ENCODE measurements at regions not wholly inside any gene's neighbourhood (a gene's known extent, or its start where the extent isn't known, plus 50 kb on each side); places are given as distances from the start of the nearest gene placed in this dataset.

DNA sequence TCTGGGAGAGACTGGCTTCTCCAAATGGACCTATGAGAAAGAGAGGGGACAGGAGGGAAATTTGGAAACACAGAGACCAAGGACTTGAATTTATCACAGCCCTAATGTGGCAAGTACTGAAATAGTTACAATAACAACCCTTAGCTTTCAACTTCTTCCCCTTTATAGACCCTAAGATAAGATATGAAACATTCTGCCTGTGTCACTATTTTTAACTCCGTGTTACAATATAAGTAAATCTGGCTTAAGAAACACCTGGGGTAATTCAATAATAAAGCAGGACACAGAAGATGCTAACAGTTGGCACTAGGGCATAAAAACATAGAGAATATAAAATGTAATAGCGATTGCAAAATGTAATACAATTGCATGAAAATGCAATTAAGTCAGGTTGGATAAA, 216.4 kb downstream of the NOVA1 start:
- H3K4me3 ChIP-seq (ENCODE audit: low read length), result no peak overlapping the region
- DNase-seq (ENCODE audit: low read depth), result no peak
- no peak for TF ChIP-seq CTCF (IDR thresholded peaks at IDR 0.05; ENCODE audit: insufficient read depth, low read depth, low read length, missing control alignments)

DNA sequence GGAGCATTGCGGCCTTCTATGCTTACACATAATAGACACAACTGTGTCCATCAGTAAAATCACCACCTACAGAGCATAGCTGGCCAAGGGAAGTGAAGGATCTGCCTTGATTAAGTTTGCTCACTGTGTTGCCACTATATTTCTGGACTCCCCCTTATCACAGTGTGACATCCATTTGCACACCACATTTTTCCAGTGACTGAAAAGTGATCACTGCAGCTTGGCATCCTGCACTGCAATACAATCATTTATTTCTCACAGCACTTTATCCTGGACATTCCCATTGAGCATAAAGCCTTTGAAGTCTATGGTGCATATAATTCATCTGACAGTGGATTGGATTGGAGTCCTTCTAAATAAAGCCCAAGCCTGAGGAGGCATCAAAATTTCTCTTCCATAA, 217.2 kb downstream of the NOVA1 start:
- DNase-seq (ENCODE audit: low read depth), result no peak
- no peak for TF ChIP-seq CTCF (IDR thresholded peaks at IDR 0.05; ENCODE audit: insufficient read depth, low read depth, low read length, missing control alignments)
- H3K4me3 ChIP-seq (ENCODE audit: low read length), result no peak overlapping the region

GRCh38 chr14:26379951-26380350, 217.9 kb downstream of the NOVA1 start:
- no peak overlapping the region for H3K4me3 ChIP-seq (ENCODE audit: low read length)
- DNase-seq (ENCODE audit: low read depth), result no peak
- TF ChIP-seq CTCF (IDR thresholded peaks at IDR 0.05; ENCODE audit: insufficient read depth, low read depth, low read length, missing control alignments), result no peak

DNA sequence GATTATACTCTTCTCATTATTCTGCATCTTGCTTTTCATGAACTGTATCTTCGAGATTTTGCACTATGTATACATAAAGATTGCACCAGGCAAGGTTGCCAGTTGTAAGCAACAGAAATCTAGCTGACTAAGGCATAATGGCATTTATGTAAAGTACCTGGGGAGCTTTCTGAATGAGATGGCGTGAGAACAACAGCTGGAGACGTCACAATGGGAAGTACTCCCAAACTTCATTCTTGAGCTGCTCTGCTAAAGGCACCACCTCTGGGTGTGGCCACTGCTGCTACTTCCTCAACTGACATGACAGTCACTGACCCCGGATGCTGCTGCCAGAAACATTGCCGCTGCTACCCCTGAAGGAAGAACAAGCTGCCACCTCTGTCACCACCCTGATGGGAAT, 220.7 kb downstream of the NOVA1 start:
- peak; percentile 47 for DNase-seq (ENCODE audit: low read depth)
- no peak overlapping the region for H3K4me3 ChIP-seq (ENCODE audit: low read length)
- TF ChIP-seq CTCF (IDR thresholded peaks at IDR 0.05; ENCODE audit: insufficient read depth, low read depth, low read length, missing control alignments), result no peak

DNA sequence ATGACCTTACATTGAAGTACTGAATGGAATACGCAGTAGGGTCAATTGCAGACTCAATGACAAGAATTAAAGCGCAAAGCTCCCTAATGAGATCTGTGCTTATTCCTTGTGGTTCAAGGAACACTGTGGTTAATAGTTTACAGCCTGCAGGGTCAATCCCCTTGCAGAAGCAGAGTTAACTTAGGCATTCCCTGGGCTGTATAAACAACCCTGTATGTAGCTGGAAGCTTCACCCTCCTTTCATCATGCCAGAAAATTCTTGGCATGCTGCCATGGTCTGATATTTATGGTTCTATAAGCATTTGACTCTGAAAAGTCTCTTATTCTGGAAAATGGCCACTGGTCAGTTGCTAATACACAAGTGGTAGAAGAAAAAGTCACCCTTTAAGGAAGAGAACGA, 227.7 kb downstream of the NOVA1 start:
- no peak overlapping the region for H3K4me3 ChIP-seq (ENCODE audit: low read length)
- no peak for DNase-seq (ENCODE audit: low read depth)
- no peak for TF ChIP-seq CTCF (IDR thresholded peaks at IDR 0.05; ENCODE audit: insufficient read depth, low read depth, low read length, missing control alignments)

GRCh38 chr14:26363689-26364088, 234.1 kb downstream of the NOVA1 start:
- TF ChIP-seq CTCF (IDR thresholded peaks at IDR 0.05; ENCODE audit: insufficient read depth, low read depth, low read length, missing control alignments), result no peak
- H3K4me3 ChIP-seq (ENCODE audit: low read length), result no peak overlapping the region
- no peak for DNase-seq (ENCODE audit: low read depth)

DNA sequence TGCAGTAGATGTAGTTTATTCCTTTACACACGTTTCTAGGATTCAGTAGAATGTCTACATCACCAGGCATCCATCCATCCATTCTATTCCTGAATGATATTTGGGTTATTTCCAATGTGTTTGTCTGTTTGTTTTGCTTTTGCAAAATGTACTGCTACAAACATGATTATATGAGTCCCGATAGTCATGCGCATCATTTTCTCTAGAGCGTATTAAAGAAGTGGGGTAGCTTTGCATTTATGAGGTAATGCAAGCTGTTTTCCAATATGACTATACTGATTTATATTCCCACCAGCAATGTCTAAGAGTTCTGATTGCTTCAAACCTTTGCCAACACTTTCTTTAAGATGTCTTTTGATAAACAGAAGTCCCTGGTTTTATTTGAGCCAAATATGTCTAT, 253.2 kb downstream of the NOVA1 start:
- H3K4me3 ChIP-seq (ENCODE audit: low read length), result no peak overlapping the region
- TF ChIP-seq CTCF (IDR thresholded peaks at IDR 0.05; ENCODE audit: insufficient read depth, low read depth, low read length, missing control alignments), result no peak
- no peak for DNase-seq (ENCODE audit: low read depth)

Measured in epithelial cell of esophagus (primary cell).